ENCODE measurements at regions not wholly inside any gene's neighbourhood (a gene's known extent, or its start where the extent isn't known, plus 50 kb on each side); places are given as distances from the start of the nearest gene placed in this dataset.

DNA sequence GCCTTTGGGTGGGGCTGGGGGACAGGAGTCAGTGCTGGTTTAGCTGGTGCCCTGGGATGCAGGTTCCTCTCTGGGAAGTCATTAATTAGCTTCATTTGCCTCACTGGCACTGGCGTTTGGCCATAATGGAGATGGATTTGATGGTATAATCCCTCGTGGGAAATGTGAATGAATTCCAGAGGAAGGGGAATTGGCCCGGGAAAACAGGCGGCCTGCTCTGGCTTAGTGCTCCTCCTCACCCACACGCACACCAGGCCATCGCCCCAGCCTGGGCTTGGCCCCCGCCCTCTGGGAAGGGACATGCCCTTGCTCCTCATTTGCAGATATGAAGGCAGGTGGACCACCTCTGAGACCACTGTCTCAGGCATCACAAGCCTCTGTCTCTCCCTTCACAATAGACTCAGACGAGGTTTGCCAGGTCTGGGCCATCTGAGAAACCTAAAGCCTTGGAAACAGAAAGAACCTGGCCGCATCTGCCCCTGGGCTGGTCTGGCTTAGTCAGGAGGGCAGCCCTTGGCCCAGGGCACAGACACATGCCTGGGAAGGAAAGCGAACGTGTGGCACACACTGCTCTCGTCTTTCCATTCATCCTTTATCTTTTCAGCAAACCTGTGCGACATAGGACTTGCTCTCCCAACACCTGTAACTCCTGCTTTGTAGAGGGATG is 199.2 kb upstream of the CDH4 start:
- DNase-seq (ENCODE audit: low read depth) = no peak
- no peak overlapping the region for H3K4me3 ChIP-seq (ENCODE audit: low read depth, low read length)
- TF ChIP-seq, protein P1, sequence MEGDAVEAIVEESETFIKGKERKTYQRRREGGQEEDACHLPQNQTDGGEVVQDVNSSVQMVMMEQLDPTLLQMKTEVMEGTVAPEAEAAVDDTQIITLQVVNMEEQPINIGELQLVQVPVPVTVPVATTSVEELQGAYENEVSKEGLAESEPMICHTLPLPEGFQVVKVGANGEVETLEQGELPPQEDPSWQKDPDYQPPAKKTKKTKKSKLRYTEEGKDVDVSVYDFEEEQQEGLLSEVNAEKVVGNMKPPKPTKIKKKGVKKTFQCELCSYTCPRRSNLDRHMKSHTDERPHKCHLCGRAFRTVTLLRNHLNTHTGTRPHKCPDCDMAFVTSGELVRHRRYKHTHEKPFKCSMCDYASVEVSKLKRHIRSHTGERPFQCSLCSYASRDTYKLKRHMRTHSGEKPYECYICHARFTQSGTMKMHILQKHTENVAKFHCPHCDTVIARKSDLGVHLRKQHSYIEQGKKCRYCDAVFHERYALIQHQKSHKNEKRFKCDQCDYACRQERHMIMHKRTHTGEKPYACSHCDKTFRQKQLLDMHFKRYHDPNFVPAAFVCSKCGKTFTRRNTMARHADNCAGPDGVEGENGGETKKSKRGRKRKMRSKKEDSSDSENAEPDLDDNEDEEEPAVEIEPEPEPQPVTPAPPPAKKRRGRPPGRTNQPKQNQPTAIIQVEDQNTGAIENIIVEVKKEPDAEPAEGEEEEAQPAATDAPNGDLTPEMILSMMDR (conservative IDR thresholded peaks at IDR 0.05; ENCODE audit: low read depth, low read length) = no peak

GRCh38 chr20:61053487-61053886 is 198.6 kb upstream of the CDH4 start:
- TF ChIP-seq, protein P1 (conservative IDR thresholded peaks at IDR 0.05; ENCODE audit: low read depth, low read length) = no peak
- no peak for DNase-seq (ENCODE audit: low read depth)
- H3K4me3 ChIP-seq (ENCODE audit: low read depth, low read length) = no peak overlapping the region

- DNase-seq (ENCODE audit: low read depth) = no peak
Observed at GRCh38 chr20:61053889-61054288, 198.2 kb upstream of the CDH4 start.

GRCh38 chr20:61054411-61054810 is 197.7 kb upstream of the CDH4 start:
- no peak overlapping the region for H3K4me3 ChIP-seq (ENCODE audit: low read depth, low read length)
- TF ChIP-seq, protein P1 (conservative IDR thresholded peaks at IDR 0.05; ENCODE audit: low read depth, low read length) = no peak
- DNase-seq (ENCODE audit: low read depth) = no peak

More at GRCh38 chr20:61053889-61054288, 198.2 kb upstream of the CDH4 start:
- TF ChIP-seq, protein P1 (conservative IDR thresholded peaks at IDR 0.05; ENCODE audit: low read depth, low read length) = no peak
- H3K4me3 ChIP-seq (ENCODE audit: low read depth, low read length) = no peak overlapping the region

DNA sequence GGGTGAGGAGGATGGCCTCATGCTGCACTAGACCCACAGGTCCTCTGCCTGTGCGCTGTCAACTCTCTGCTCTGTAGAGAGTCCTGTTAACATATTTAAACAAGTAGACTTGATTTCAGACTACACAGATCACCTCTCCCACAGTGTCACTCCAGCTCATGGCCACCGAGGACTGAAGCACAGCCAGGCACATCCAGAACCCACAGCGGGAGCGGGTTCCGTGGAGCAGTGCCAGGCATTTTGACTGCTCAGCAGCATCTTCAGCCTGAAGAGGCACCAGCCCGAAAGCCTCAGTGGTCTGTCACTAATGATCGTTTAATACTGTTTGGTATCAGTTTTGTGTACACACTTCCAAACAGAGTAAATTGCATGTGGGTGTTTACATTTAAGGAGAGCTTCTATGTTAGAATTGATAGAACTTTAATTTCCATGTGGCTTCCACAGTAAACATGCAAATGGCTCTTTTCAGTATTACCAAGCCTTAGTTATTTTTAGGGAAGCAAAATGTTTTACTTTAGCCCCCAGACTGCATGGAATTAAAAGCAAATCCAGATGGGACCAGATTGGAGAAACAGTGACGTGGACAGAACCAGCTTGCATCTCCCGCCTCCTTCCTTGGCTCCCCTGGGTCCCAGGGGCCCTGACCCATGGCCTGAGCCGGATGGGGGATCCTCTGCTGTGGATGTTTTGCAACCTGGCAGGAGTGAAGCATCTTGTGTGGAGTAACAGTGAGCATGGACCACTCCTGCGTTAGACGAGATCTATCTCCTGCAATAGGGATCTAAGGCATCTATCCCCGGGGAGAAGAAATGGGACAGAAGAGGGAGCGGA is 196.7 kb upstream of the CDH4 start:
- H3K4me3 ChIP-seq (ENCODE audit: low read depth, low read length) = no peak overlapping the region
- DNase-seq (ENCODE audit: low read depth) = no peak
- TF ChIP-seq, protein P1 (conservative IDR thresholded peaks at IDR 0.05; ENCODE audit: low read depth, low read length) = no peak

DNA sequence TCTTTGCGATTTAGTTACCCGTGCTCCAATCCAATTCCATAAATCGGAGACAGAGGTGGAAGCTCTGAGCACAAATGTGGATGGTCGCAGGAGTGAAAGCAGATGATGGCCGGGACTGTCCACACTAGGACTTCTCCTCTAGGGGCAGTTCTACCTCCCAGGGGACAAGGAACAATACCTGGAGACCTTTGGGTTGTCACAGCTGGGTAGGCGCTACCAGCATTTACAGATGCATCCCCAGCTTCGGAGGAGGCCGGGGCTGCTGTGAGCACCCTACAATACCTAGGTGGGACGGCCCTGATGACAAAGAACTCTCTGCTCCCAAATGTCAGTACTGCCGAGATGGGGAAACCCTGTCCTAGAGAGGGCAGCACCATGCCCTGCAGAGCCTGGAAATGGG is 195.9 kb upstream of the CDH4 start:
- TF ChIP-seq, protein P1 (conservative IDR thresholded peaks at IDR 0.05; ENCODE audit: low read depth, low read length) = no peak
- no peak for DNase-seq (ENCODE audit: low read depth)
- no peak overlapping the region for H3K4me3 ChIP-seq (ENCODE audit: low read depth, low read length)
